Ovary (tissue), 3 donors: ENCODE measurements at regions not wholly inside any gene's neighbourhood (a gene's known extent, or its start where the extent isn't known, plus 50 kb on each side); places are given as distances from the start of the nearest gene placed in this dataset.

Experiments used
- EP300 ChIP-seq: sonication (generic); formaldehyde crosslinking; IDR thresholded peaks from one replicate; pipeline ENCODE4 v1.6.1; 2017; ENCODE audit warnings: antibody characterized with exemption
- POLR2A ChIP-seq: fragments of 450-650 bp; IDR thresholded peaks from one replicate; pipeline ENCODE4 v1.6.1; 2017; ENCODE audit warnings: antibody characterized with exemption, mild to moderate bottlenecking, moderate library complexity
- TF ChIP-seq, protein P1 (sequence below), 3 donors: fragments of 450-650 bp in 2 of 3; fragments of 200-600 bp in 1 of 3; IDR thresholded peaks; one replicate each; pipeline versions ENCODE4 v1.5.1 to v1.8.0; 2016 to 2022; ENCODE audit warnings: antibody characterized with exemption in 3 of 3, mild to moderate bottlenecking in 1 of 3
- donor health status: DM: no; HTN: no; CAD: no.

DNA sequence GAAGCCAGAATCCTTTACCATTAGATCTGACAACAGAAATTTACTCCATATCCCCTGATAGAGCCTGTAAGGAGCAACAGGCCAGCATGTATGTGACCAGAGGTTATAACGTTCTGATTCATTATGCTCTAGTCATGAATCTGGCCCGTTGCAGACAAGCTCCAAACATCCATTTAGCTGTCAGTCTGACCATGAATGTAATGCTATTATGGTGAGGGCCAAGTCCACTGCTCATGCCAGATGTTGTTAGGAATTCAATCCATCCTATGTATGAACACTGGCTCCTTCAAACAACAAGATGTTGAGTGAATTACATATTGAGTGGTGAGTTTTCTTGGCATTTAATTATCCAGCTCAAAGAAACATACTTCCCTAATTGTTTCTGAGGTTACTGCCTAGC is 610.1 kb upstream of the ANKRD30A start:
- TF ChIP-seq, protein P1, sequence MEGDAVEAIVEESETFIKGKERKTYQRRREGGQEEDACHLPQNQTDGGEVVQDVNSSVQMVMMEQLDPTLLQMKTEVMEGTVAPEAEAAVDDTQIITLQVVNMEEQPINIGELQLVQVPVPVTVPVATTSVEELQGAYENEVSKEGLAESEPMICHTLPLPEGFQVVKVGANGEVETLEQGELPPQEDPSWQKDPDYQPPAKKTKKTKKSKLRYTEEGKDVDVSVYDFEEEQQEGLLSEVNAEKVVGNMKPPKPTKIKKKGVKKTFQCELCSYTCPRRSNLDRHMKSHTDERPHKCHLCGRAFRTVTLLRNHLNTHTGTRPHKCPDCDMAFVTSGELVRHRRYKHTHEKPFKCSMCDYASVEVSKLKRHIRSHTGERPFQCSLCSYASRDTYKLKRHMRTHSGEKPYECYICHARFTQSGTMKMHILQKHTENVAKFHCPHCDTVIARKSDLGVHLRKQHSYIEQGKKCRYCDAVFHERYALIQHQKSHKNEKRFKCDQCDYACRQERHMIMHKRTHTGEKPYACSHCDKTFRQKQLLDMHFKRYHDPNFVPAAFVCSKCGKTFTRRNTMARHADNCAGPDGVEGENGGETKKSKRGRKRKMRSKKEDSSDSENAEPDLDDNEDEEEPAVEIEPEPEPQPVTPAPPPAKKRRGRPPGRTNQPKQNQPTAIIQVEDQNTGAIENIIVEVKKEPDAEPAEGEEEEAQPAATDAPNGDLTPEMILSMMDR (IDR thresholded peaks at IDR 0.05): no peak
- TF ChIP-seq POLR2A (no peak), EP300 (no peak)
